PC-9 (cell line): ENCODE measurements at regions not wholly inside any gene's neighbourhood (a gene's known extent, or its start where the extent isn't known, plus 50 kb on each side); places are given as distances from the start of the nearest gene placed in this dataset.

Experiments
- BruUV-seq: library from RNA; stranded (reverse); fragments of 400-500 nt; replicated peaks from 2 replicates; lab custom pipeline; 2021; lab: Mats Ljungman, UMichigan
- CTCF ChIA-PET: fragments of 300-600 bp; sonication (Branson Sonifier 250); formaldehyde crosslinking; loops from one replicate; lab custom pipeline; 2022; ENCODE audit warnings: antibody characterized with exemption; lab: Charles Lee
- POLR2A ChIA-PET: fragments of 300-600 bp; sonication (Branson Sonifier 250); formaldehyde crosslinking; loops from one replicate; lab custom pipeline; 2022; ENCODE audit warnings: antibody characterized with exemption; ENCODE audit not compliant: unreplicated experiment; lab: Charles Lee
- DNase-seq, 2 experiments: peaks; one replicate each; pipeline versions ENCODE4 v3.0.0 to v3.0.0-alpha.2; 2015 to 2022; ENCODE audit warnings: mixed read lengths in 1 of 2
- H2AFZ ChIP-seq: fragments of 200-600 bp; sonication (generic); 2 replicates; pipeline ENCODE4 v1.8.1; 2017; ENCODE audit warnings: antibody characterized with exemption
- H3F3A ChIP-seq: fragments of 200-600 bp; sonication (generic); 2 replicates; pipeline ENCODE4 v1.8.1; 2017; ENCODE audit warnings: antibody characterized with exemption, mild to moderate bottlenecking, low read depth; ENCODE audit not compliant: insufficient read depth
- H3K27ac ChIP-seq: fragments of 200-600 bp; sonication (generic); 2 replicates; pipeline ENCODE4 v1.6.1; 2016; ENCODE audit warnings: mixed run types
- H3K27me3 ChIP-seq: fragments of 200-600 bp; sonication (generic); 2 replicates; pipeline ENCODE4 v1.6.1; 2016; ENCODE audit warnings: low read depth, mixed run types; ENCODE audit not compliant: insufficient read depth
- H3K36me3 ChIP-seq: fragments of 200-600 bp; sonication (generic); 2 replicates; pipeline ENCODE4 v1.6.1; 2016; ENCODE audit warnings: low read depth, mixed run types
- H3K4me1 ChIP-seq: fragments of 200-600 bp; sonication (generic); replicated peaks from 2 replicates; pipeline ENCODE4 v1.6.1; 2016; ENCODE audit warnings: mixed run types; ENCODE audit not compliant: insufficient read depth
- H3K4me2 ChIP-seq: fragments of 200-600 bp; sonication (generic); 2 replicates; pipeline ENCODE4 v1.6.1; 2017; ENCODE audit warnings: mixed run types
- H3K4me3 ChIP-seq: fragments of 200-600 bp; sonication (generic); 2 replicates; pipeline ENCODE4 v1.6.1; 2016; ENCODE audit warnings: mixed run types
- H3K79me2 ChIP-seq: fragments of 200-600 bp; sonication (generic); 2 replicates; pipeline ENCODE4 v1.6.1; 2017; ENCODE audit warnings: low read depth, mixed run types
- H3K9me2 ChIP-seq: fragments of 200-600 bp; sonication (generic); 2 replicates; pipeline ENCODE4 v1.8.1; 2017; ENCODE audit warnings: mild to moderate bottlenecking; ENCODE audit not compliant: insufficient read depth
- H3K9me3 ChIP-seq: fragments of 200-600 bp; sonication (generic); 2 replicates; pipeline ENCODE4 v1.8.1; 2016; ENCODE audit warnings: low read depth; ENCODE audit not compliant: insufficient read depth
- H4K20me1 ChIP-seq: fragments of 200-600 bp; sonication (generic); 2 replicates; pipeline ENCODE4 v1.8.1; 2017; ENCODE audit not compliant: insufficient read depth
- CTCF ChIP-seq: fragments of 200-600 bp; sonication (generic); conservative IDR thresholded peaks from 2 replicates; pipeline ENCODE4 v1.6.1; 2017; ENCODE audit warnings: mixed run types, antibody characterized with exemption, mild to moderate bottlenecking, moderate library complexity
- EZH2 ChIP-seq: fragments of 200-600 bp; sonication (generic); IDR thresholded peaks from 2 replicates; pipeline ENCODE4 v1.8.0; 2017; ENCODE audit warnings: antibody characterized with exemption, low read depth
- intact Hi-C: fragments of 100-400 bp; cut with micrococcal nuclease; formaldehyde crosslinking; loops from one replicate; pipeline ENCODE4 v1.10.0; 2022; ENCODE audit not compliant: unreplicated experiment

GRCh38 chr7:24406789-24407299 is 122.9 kb downstream of the NPY start:
- H3K4me1 ChIP-seq: 0 out of 2 replicates have a peak, but pooled peaks cover 4% of the 10 kb centered on the region
- no peaks in the 10 kb centered on the region for H3F3A ChIP-seq
- H3K36me3 ChIP-seq: no peaks in the 10 kb centered on the region
- no peaks in the 10 kb centered on the region for H3K27me3 ChIP-seq
- H2AFZ ChIP-seq: no peak overlapping the region
- no peak for DNase-seq
- no peak overlapping the region for H3K4me3 ChIP-seq
- ChIA-PET POLR2A (no interaction called here), CTCF (no interaction called here)
- no peak overlapping the region for H3K27ac ChIP-seq
- no peaks in the 10 kb centered on the region for H3K9me3 ChIP-seq
- TF ChIP-seq EZH2 (no peak), CTCF (no peak)
- BruUV-seq: no TSS peak
- H3K9me2 ChIP-seq: no peaks in the 10 kb centered on the region
- H3K79me2 ChIP-seq: no peaks in the 10 kb centered on the region
- H4K20me1 ChIP-seq: no peaks in the 10 kb centered on the region
- intact Hi-C loops: no loop called here
- no peak overlapping the region for H3K4me2 ChIP-seq

GRCh38 chr7:24407965-24408364 is 124.0 kb downstream of the NPY start:
- no peak overlapping the region for H2AFZ ChIP-seq
- H3K9me3 ChIP-seq: no peaks in the 10 kb centered on the region
- H3K4me1 ChIP-seq: no peaks in the 10 kb centered on the region
- no peaks in the 10 kb centered on the region for H3K9me2 ChIP-seq
- CTCF ChIA-PET: no interaction called here
- TF ChIP-seq EZH2: no peak
- TF ChIP-seq CTCF: no peak
- intact Hi-C loops: no loop called here
- no peak overlapping the region for H3K4me3 ChIP-seq
- H3K27ac ChIP-seq: no peak overlapping the region
- BruUV-seq: no TSS peak
- no peaks in the 10 kb centered on the region for H4K20me1 ChIP-seq
- DNase-seq: no peak
- H3F3A ChIP-seq: no peaks in the 10 kb centered on the region
- H3K79me2 ChIP-seq: no peaks in the 10 kb centered on the region
- no peaks in the 10 kb centered on the region for H3K27me3 ChIP-seq
- POLR2A ChIA-PET: no interaction called here
- H3K36me3 ChIP-seq: no peaks in the 10 kb centered on the region
- H3K4me2 ChIP-seq: no peak overlapping the region

DNA sequence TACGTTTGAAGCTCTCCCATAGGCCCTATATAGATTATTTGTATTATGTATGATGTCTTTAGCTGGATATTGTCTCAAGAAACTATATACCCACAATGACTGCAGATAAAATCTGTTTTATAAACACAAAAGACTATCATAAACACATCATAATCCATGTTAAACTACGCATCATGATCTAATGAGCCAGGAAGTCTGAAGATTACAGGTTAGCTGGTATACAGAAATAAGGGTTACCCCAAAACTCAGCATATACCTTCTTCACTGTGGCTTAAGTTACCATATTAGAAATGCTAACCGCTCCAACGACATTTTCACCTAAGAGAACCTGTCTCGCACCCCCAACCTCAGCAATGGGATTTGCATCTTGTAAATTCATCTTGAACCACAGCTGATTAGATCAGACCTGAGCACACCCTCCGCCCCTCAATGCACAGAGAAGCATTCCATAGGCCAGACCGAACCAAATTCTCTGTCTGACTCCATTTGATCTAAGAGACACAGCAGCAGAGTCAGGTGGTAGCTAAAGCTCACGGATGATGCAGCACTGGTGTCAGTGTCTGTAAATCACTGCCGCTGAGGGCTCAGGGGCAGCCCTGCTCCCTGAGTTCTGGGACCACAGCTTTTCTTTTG is 124.9 kb downstream of the NPY start:
- no peak overlapping the region for H3K4me2 ChIP-seq

More for the DNA sequence above, 124.9 kb downstream of the NPY start:
- Histone ChIP-seq H2AFZ (no peak overlapping the region), H3K36me3 (no peaks in the 10 kb centered on the region), H3K4me1 (no peaks in the 10 kb centered on the region), H3K27me3 (no peaks in the 10 kb centered on the region), H3K27ac (no peak overlapping the region), H3K9me3 (no peaks in the 10 kb centered on the region), H3F3A (no peaks in the 10 kb centered on the region), H3K79me2 (no peaks in the 10 kb centered on the region), H3K4me3 (no peak overlapping the region), H3K9me2 (no peaks in the 10 kb centered on the region), H4K20me1 (no peaks in the 10 kb centered on the region)
- intact Hi-C loops: no loop called here
- no TSS peak for BruUV-seq
- ChIA-PET CTCF (no interaction called here), POLR2A (no interaction called here)
- TF ChIP-seq CTCF (no peak), EZH2 (no peak)
- no peak for DNase-seq
